ENCODE measurements at regions not wholly inside any gene's neighbourhood (a gene's known extent, or its start where the extent isn't known, plus 50 kb on each side); places are given as distances from the start of the nearest gene placed in this dataset.

GRCh38 chr1:175866776-175867175 is 123.4 kb upstream of the TNR start:
- no peak overlapping the region for H3K4me2 ChIP-seq (ENCODE audit: insufficient read depth, insufficient read length, low read length)
- H3K9ac ChIP-seq (ENCODE audit: extremely low read depth, insufficient read length, low read length): no peak overlapping the region
- Mint-ChIP-seq H3K27ac (no peak overlapping the region; a peak in 1 of 7 replicates), H3K27me3 (ENCODE audit: low read depth) (peaks cover 14% of the 10 kb centered on the region), H3K36me3 (ENCODE audit: insufficient read depth in 1 of 3, low read depth in 3 of 3) (no peaks in the 10 kb centered on the region), H3K4me3 (no peak overlapping the region), H3K4me1 (peaks cover 57 to 62% of the 10 kb centered on the region in 2 experiments), H3K9me3 (no peaks in the 10 kb centered on the region; a peak in 2 of 5 replicates)
- H3K23me2 ChIP-seq (ENCODE audit: insufficient read length, low read depth, low read length, poor library complexity, severe bottlenecking): no peaks in the 10 kb centered on the region
- no peak overlapping the region for H4K91ac ChIP-seq (ENCODE audit: insufficient read length, low read depth, low read length)
- H2AK5ac ChIP-seq (ENCODE audit: insufficient read length, low read length): no peak overlapping the region
- no peaks in the 10 kb centered on the region for H4K20me1 ChIP-seq (ENCODE audit: control insufficient read depth, insufficient read depth, insufficient read length)
- H2BK20ac ChIP-seq (ENCODE audit: low read depth, low read length, poor library complexity, severe bottlenecking): no peak overlapping the region
- H2BK15ac ChIP-seq (ENCODE audit: low read depth, low read length): no peak overlapping the region
- no peak overlapping the region for H3K56ac ChIP-seq (ENCODE audit: insufficient read length, low read depth, low read length)
- H3K4me1 ChIP-seq (ENCODE audit: insufficient read depth, low read length): peaks cover 35% of the 10 kb centered on the region
- H3K14ac ChIP-seq (ENCODE audit: insufficient read depth, low read length): no peak overlapping the region
- H4K8ac ChIP-seq (replicated peaks; ENCODE audit: insufficient read length, low read depth, low read length): no peak overlapping the region
- no peaks in the 10 kb centered on the region for H3K79me2 ChIP-seq (ENCODE audit: insufficient read depth, low read length)
- TF ChIP-seq CTCF (conservative IDR thresholded peaks at IDR 0.05): no peak
- WGBS (ENCODE audit: extremely low coverage, insufficient read length, low lambda C conversion rate): no CpG with 5 or more reads among the region's 2 CpGs
- H3K27me3 ChIP-seq (ENCODE audit: insufficient read depth, low read length): no peaks in the 10 kb centered on the region
- no peaks in the 10 kb centered on the region for H3K9me3 ChIP-seq (ENCODE audit: control insufficient read depth, low read depth, low read length)
- DNase-seq: no peak
- H3K23ac ChIP-seq (ENCODE audit: insufficient read length, low read depth, low read length): no peak overlapping the region
- H3K27ac ChIP-seq (ENCODE audit: insufficient read length, low read depth, low read length): no peak overlapping the region
- no peak overlapping the region for H2BK120ac ChIP-seq (ENCODE audit: low read depth, low read length, poor library complexity, severe bottlenecking)
- no peak overlapping the region for H4K5ac ChIP-seq (ENCODE audit: insufficient read length, low read depth, low read length)
- H2AFZ ChIP-seq (ENCODE audit: low read length): no peak overlapping the region
- H3K4ac ChIP-seq (ENCODE audit: low read depth, low read length): no peak overlapping the region
- H2BK12ac ChIP-seq (ENCODE audit: insufficient read length, low read depth, low read length): no peak overlapping the region
- no peak overlapping the region for H3K18ac ChIP-seq (ENCODE audit: insufficient read length, low read depth, low read length)
- H3T11ph ChIP-seq (ENCODE audit: low read length): no peak overlapping the region
- no peaks in the 10 kb centered on the region for H3K79me1 ChIP-seq (ENCODE audit: insufficient read depth, low read depth, low read length, poor library complexity, severe bottlenecking)
- no peak overlapping the region for H2BK5ac ChIP-seq (ENCODE audit: insufficient read length, low read length)

All from H9 (cell line).